GM12873 (cell line): ENCODE measurements at regions not wholly inside any gene's neighbourhood (a gene's known extent, or its start where the extent isn't known, plus 50 kb on each side); places are given as distances from the start of the nearest gene placed in this dataset.

Experiments
- CTCF ChIP-seq: IDR thresholded peaks from 2 replicates; pipeline ENCODE4 v1.5.1; 2012; ENCODE audit warnings: low read depth, mild to moderate bottlenecking, moderate library complexity, low read length, control low read depth; ENCODE audit not compliant: insufficient read depth; ENCODE audit errors: missing control alignments

- no peak for TF ChIP-seq CTCF
Observed at GRCh38 chr17:55852734-55853133, 101.9 kb downstream of the PCTP start.

GRCh38 chr17:55859301-55859795 is 108.5 kb downstream of the PCTP start:
- no peak for TF ChIP-seq CTCF

- no peak for TF ChIP-seq CTCF
Observed at GRCh38 chr17:55865072-55865762, 114.4 kb downstream of the PCTP start.

- no peak for TF ChIP-seq CTCF
Observed at GRCh38 chr17:55870044-55870443, 119.2 kb downstream of the PCTP start.

GRCh38 chr17:55872374-55872773 is 121.5 kb downstream of the PCTP start:
- TF ChIP-seq CTCF, result no peak

- no peak for TF ChIP-seq CTCF
Observed at GRCh38 chr17:55873017-55873758, 122.3 kb downstream of the PCTP start.

- no peak for TF ChIP-seq CTCF
Observed at GRCh38 chr17:55883149-55883548, 132.3 kb downstream of the PCTP start.
